UCSD-AML1 (cell line): ENCODE measurements at regions not wholly inside any gene's neighbourhood (a gene's known extent, or its start where the extent isn't known, plus 50 kb on each side); places are given as distances from the start of the nearest gene placed in this dataset.
"Not testable (repeated sequence)": the region's sequence is repeated elsewhere in the genome, so short reads cannot be mapped to it uniquely, and the experiment has no call there.

Experiments
- DNase-seq: peaks from one replicate; lab custom pipeline; 2025; ENCODE audit not compliant: unreplicated experiment; lab: John Stamatoyannopoulos, UW

DNA sequence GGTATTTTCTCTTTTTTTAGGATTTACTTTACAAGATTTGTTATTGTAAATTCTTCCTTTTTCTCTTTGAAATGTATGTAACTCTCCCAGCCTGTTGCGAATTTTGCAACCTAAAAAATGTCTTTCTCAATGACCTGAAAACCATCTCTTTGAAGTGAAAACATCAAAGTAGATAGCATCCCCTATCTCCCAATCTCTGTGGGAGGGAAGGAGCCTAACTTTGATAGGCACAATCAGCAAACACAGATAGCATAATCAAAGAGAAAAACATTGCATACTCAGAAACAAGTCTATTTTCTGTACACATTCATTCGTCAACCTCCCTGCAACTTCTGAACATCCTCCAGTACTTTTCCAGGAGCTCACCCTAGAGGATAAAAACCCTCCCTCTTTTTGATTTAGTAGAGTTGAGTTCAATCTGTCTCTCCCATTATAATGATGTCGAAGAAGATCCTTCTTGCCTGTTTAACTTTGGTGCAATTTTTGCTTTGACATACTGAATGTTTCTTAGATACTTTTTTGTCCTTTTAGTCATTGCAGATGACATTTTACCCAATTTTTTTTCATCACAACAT is 849.2 kb upstream of the LRFN5 start:
- no peak for DNase-seq

DNA sequence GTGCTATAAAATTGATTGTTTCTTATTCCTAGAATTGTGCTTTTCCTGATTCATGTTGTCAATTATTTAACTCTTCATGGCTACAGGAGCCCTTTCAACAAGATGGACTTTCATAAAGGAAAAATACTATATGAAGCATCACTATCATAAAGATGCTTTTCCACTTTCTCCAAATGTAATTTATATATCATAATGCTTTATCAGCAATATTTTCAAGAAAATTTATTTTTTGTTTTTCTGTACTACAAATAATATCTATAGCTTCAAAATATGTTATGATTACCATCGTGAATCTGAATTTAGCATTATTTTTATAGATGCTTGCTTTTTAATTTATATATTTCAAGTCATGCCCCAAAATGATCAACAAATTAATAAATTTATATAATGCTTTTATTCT is 873.5 kb upstream of the LRFN5 start:
- DNase-seq: no peak

DNA sequence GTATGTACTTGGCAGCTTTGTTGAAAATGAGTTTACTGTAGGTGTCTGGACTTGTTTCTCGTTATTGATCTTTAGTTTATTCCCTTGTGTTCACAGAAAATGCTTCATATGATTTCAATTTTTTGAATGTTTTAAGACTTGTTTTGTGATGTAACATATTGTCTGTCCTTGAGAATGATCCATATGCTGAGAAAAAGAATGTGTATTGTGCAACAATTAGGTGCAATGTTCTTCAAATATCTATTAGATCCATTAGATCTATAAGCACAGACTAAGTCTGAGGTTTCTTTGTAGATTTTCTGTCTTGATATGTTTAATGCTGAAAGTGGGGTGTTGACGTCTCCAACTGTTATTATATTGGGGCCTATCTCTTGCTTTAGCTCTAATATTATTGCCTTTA is 879.6 kb upstream of the LRFN5 start:
- no peak for DNase-seq

DNA sequence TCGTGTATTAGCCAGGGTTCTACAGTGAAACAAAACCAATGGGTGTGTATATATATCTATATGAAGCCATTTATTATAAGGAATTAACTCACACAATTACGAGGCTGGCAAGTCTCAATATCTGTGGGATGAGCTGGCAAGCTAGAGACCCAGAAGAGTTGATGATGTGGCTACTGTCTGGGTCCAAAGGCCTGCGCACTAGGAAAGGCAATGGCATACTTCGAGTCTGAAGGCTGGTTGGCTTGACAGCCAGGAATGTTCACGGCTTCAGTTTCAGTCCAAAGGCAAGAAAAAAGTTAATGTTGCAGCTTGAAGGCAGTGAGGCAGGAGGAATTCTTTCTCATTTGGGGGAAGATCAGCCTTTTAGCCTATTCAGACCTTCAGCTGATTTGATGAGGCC is 893.3 kb upstream of the LRFN5 start:
- DNase-seq: no peak

DNA sequence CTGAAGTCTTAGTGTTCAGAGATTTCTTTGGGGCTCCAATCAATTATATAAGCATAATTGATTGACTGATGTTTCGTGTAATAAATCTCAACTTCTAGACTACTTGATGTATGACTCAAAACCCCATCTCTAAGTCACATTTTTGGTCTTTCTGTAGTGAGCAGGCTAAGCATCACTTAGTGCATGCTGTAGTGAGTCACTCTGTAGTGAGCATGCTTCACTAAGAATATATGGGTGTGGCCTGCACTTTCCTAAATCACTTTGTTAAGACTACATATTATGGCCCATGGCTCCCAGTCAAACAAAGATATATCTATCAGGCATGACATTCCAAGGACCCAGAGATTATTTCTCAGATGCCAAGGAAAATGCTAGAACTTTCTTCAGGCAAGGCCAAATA is 909.4 kb upstream of the LRFN5 start:
- no peak for DNase-seq

DNA sequence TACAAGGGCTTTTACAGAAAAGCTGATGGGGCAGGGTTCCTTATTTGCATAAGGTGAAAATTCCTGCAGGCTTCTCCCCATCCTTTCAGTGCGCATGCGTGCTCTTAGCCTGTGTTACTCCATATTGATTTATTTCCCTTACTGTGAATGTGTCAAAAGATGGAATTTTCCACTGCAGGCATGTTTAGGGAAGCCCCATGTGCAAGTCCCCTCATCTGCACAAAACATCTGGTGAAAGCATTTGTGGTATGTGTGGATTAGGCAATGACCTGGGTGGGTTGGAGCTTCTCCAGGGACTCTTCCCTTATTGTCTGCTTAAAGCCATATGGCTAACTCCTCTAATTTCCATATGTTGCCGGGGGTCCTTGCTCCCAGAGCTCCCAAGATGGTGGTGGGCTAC is 912.7 kb upstream of the LRFN5 start:
- no peak for DNase-seq

DNA sequence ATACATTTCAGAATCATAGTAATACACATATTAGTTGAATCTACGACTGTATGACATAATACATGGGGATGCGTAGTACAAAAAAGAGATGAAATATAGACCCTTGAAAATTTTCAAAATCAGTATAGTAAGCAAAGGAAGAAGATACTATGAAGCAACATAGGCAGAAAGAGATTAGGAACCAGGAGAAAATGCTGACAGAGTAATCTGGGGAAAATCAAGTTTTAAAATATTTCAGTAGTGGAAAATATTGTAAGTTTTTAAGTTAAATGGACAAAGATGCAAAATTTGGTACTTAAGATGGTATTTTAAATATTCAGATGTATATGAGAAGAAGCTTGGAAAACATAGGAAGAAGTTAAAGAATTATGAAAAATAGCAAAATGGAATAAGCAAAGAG is 915.6 kb upstream of the LRFN5 start:
- DNase-seq: no peak

DNA sequence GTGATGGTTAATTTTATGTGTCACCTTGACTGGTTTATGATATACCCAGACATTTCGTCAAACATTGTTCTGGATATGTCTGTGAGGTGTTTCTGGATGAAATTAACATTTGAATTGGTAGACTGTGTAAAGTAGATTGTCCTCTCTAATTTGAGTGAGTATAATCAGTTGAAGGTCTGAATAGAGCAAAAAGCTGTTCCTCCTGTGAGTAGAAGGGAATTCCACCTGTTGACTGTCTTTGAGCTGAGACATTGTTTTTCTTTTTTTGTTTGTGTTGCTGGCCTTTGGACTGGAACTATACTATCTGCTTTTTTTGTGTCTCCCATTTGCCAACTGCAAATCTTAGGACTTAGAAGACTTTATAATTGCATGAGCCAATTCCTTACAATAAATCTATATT is 920.9 kb upstream of the LRFN5 start:
- no peak for DNase-seq

DNA sequence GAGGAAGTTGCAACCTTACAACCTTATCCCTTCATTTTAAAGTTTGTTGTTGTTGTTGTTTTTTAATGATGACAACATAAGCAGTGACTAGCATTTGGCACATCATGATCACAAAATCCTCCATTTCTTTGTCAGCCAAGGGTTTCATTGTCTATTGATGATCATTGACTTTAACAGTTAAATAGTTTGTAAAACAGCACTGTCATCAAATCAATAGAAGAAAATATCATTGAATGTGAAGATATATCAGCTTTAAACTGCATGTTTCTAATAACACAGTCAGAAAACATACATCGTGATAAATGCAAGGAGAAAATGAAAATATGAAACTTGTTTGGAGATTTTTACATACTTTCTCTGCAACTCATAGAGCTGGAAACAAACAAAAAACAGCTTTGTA is 922.3 kb upstream of the LRFN5 start:
- DNase-seq: no peak

DNA sequence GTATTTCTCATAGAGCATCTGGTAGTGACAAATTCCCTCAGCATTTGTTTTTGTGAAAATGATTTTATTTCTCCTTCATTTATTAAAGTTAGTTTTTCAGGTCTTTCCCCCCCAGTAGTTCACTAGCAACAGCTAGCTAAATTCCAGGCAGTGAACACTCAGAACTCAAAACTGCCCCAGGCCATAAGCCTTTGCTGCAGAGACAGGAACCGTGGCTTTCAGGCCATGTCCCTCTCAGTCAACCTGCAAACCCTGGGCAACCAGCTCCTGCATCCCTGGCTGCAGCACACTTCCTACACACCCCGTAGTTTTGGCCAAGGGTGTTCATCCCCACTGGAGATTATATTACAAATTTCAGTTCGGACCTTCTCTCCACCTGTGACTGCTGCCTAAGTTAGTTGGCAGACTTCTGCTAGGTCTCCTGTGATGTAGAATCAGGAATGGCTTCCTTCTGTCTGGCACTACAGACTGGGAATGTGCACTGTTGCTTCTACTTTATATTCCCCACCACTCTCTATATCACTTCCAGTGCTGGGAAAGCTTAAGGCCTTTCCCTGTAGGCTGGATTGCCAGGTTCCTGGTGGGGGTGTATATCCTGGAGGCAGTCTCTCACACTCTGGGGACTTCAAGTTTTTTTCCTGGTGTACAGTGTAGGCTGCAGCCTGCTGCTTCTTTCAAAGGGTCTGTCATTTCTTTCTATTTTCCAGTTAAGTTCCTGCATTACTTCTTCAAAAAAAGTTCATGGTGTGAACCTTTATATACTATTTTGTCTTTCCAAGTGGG is 924.4 kb upstream of the LRFN5 start:
- DNase-seq: no peak

DNA sequence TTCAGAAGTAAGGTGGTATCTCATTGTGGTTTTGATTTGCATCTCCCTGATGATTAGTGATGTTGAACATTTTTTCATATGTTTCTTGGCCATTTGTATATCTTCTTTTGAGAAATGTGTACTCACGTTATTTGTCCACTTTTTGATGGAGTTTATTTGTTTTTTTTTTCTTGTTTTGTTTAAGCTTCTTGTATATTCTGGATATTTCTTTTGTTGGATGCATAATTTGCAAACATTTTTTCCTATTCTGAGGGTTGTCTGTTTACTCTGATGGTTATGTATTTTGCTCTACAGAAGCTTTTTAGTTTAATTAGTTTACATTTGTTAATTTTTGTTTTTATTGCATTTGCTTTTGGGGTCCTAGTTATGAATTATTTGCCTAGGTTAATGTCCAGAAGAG is 927.4 kb upstream of the LRFN5 start:
- no peak for DNase-seq

DNA sequence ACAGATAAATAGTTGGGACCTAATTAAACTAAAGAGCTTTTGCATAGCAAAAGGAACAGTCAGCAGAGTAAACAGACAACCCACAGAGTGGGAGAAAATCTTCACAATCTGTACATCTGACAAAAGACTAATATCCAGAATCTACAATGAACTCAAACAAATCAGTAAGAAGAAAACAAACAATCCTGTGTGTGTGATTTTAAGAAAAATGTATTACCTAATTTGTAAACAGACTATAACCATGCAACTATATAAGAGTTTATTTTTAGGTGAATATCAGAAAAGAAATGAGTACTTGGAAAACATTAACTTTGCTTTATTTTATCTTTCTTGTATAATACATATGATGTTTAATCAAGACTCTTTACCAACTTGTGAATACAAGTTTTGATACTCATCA is 929.5 kb upstream of the LRFN5 start:
- not testable (repeated sequence) for DNase-seq

DNA sequence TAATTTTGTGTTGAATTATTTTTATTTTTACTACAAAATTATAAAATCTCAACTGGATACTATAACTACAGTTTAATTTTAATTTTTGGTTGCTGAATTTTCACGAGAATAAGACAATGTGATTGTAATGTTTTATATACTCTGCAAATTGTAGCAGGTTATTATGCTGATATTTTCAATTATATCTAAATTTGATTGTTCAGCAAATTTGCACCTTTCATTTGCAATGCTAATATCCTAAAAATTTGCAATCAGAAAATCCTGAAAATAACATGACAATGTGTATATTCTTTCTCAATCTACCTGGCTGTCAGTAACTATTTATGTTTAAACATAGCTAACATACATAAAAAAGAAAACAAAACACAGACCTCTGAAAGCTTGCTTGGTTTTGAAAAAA is 932.2 kb upstream of the LRFN5 start:
- no peak for DNase-seq

DNA sequence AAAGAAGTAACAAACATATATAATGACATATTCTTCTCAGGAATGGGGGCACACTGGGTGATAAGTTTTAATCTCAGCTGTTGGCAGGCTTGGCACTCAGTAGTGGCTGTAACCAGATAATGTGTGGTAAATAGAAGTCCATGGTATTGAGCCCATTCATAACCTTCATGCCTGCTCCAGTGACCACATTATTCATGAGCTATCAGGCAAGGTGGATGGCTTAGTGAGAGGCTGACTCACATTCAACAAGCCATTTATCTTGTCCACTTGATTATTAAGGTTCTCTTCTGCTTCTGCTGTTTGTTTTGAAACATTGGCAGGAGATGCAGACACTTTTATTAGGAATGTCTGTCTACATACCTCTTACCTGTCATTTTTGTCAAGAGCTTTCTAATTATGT is 950.4 kb upstream of the LRFN5 start:
- no peak for DNase-seq

DNA sequence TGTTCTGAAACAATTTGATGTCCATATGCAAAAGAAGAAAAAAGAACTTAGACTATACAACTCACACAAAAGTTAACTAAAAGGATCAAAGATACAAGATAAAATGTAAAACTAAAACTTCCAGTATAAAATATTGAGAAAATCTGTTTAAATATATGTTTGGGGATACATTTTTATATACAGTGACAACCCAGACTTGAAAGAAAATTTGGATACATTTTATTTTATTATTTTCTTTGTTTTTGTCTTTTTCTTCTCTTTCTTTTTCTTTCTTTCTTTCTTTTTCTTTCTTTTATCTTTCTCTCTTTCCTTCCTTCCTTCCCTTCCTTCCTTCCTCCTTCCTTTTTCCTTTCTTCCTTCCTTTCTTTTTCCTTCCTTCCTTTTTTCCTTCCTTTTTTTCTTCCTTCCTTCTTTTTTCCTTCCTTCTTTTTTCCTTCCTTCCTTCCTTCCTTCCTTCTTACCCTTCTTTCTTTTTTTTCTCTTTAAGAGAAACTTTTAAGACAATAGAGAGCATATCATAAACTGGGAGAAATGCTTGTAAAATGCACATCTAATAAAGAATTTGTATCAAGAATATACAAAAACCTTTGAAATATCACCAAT is 954.5 kb upstream of the LRFN5 start:
- DNase-seq: no peak

DNA sequence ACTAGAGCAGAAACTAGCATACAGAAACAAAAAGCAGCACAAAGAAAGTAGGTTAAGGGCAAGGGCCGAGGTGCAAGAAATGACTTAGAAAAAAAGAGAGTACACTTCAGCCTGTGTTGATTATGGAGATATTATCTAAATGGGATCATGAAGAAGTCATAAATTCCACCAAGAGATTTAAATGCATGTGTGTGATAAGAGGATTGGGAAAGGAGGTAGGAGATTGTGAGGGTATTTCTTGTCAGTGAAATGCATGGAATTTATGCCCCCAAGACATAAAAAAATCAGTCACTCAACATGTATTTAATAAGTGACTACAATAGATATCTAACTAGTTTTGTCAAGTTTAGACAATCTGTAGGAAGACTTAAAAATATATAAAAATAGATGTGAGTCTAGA is 976.2 kb upstream of the LRFN5 start:
- no peak for DNase-seq

DNA sequence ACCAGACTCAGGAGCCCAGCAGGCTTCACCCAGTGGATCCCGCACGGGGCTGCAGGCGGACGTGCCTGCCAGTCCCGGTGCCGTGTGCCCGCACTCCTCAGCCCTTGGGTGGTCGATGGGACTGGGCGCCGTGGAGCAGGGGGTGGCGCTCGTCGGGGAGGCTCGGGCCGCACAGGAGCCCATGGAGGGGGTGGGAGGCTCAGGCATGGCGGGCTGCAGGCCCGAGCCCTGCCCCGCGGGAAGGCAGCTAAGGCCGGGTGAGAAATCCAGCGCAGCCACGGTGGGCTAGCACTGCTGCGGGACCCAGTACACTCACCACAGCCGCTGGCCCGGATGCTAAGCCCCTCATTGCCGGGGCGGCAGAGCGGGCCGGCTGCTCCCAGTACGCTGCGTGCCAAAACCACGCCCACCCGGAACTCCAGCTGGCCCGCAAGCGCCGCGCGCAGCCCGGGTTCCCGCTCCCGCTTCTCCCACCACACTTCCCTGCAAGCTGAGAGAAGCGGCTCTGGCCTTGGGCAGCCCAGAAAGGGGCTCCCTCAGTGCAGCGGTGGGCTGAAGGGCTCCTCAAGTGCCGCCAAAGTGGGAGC is 977.0 kb upstream of the LRFN5 start:
- DNase-seq: not testable (repeated sequence)

DNA sequence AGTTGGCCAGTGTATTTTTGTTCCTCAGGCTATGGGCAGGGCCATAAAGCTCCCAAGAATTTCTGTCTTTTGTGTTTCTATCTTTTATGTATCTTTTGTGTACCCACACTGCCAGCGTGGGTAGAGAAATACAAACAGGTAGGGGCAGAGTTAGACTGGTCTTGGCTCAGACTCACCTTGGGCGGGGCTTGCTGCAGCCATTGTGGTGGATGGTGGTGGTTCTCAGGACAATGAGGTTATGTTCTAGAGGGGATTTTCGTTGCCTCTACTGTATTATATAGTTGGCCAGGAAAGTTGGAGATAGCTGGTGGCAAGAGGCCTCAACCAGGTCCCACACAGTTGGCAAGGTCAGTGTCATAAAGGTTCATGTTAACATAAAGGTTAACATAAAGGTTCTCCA is 977.5 kb upstream of the LRFN5 start:
- no peak for DNase-seq

DNA sequence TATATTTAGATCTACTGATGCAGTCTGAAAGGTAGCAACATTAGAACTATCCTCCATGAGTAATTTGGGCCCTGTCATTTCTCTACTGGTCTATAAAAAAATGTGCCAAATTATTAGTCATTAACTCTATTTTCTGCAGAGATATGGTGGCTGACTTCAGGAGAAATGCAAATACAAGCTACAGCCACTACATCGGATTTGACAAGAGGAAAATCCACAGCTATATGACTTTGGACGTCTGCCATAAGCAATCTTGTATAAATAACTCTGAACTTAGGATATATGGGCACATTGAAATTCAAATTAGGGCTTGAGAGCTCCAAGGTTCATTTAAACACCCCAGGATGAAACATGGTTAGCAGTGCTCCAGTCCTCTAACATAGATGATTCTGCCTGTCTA is 983.0 kb upstream of the LRFN5 start:
- no peak for DNase-seq

DNA sequence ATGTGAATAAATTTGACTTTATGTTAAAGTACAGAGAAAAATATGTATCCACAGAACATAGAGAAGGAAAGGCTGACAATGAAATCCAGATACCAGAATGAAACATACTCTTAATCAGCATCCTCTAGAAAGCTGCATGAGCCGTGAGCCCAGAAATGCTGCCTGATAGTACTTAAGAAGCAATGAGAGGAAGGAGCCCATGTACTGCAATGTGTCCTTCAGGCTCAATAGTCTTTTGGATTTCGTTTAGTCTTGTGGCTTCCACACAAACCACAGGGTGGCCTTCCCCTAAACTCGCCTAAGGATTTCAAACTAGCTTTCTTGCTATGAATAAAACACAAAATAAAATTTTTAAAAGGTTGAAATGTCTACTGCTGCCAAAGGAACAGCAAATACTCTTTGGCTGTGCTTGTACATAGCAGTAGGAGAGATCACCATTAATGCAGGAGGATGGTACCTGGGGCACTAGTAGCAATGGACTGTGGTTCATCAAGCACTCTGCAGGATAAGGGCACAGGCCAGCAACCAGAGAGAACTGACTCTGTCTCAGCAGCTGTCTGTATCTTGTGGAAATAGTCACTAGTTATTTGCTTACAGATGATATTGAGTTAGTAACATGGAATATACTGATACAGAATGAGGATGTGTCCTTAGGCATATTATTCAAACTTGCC is 988.3 kb upstream of the LRFN5 start:
- DNase-seq: no peak

DNA sequence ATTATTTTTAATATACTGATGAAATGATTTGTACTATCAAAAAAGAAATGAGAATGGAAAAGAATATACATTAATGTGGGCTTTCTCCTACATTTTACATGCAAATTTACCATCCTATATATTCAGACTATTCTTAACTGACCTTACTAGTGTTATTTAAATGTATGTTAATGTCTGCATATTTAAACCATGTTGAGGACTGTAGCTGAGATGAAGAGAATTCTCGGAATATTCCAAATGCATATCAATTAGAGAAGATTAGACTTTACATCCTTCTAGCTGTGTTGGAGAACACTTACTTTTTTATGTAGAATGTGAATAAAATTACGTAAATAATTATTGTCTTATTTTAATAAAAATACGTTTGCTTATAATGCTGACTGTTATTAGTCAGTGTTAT is 990.1 kb upstream of the LRFN5 start:
- DNase-seq: no peak

DNA sequence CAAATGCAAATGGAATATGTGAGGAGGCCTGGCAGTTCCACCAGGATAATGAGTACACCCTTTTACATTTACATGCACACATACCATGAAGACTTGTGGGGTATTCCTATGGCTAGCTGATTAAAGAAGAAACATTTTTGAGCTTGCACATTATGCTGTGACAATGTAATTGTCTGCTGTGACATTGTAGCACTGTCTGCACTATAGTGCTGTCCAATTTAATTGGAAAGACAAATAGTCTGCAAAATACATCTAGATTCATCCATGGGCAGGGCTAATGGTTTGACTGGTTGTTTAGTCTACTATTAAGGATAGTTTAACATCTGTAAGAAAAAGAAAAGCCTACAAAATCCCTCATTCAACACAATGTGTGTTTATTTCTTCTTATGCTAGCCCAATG is 1005.6 kb upstream of the LRFN5 start:
- no peak for DNase-seq
